Endothelial cell of hepatic sinusoid (primary cell): ENCODE measurements at regions not wholly inside any gene's neighbourhood (a gene's known extent, or its start where the extent isn't known, plus 50 kb on each side); places are given as distances from the start of the nearest gene placed in this dataset.

Experiments
- in situ Hi-C: cut with HindIII; loops from 2 replicates; pipeline ENCODE4 v1.10.0; 2017; ENCODE audit warnings: low sequenced_read_pairs

DNA sequence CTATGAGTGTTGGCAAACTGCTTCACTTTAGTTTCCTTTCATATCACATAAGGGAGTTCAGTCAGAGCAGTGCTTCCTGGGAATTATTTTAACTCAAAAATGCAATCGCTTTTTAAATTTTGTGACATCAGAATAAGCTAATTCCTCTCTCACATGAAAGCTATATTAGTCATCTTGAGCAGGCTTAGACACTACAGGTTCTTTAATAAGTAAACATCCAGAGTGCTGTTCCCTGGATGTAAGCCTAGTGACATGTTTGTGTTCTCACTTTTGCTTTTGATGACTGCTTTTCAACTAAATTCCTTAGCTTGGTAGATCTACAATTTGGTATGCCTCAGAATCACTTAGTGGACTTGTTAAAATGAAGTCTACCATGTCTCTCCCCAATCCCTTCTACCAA is 252.7 kb upstream of the POU3F2 start:
- in situ Hi-C loops: no loop called here

DNA sequence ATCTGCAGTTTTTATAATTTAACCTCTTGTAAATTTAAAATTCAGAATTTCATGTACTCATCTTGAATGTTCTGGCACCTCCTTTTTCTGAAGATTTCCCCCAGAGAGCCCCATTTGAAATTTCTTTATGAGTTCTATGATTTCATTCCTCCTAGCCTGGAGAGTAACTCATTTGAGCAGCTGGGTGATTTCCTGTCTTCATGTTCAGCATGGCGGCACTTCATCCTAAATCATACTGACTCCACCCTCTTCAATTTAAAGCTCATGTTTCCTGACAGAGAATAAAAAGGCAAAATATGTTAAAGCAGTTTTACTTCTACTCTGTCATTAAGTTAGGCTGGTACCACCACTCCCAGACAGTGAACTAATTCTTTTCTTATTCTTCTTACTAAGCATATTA is 250.9 kb upstream of the POU3F2 start:
- in situ Hi-C loops: no loop called here

DNA sequence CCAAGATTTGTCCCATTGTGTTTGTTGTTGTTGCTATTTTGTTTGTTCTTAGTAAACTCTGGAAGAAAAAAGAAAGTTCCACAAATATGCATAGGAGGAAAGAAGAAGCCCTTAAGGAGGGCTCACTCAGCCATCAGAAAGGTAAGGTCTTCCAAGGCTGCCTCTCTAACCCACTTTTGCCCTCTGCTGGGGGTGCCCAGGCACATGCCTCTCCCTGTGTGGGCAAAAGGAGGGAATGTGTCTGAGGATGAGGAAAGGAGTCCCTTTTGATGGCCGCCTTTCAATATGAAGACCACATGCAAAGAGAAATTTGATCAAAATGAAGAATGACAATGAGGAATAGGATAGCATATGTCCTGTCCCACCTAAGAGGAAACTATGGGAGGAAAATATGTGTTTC is 248.2 kb upstream of the POU3F2 start:
- in situ Hi-C loops: no loop called here

DNA sequence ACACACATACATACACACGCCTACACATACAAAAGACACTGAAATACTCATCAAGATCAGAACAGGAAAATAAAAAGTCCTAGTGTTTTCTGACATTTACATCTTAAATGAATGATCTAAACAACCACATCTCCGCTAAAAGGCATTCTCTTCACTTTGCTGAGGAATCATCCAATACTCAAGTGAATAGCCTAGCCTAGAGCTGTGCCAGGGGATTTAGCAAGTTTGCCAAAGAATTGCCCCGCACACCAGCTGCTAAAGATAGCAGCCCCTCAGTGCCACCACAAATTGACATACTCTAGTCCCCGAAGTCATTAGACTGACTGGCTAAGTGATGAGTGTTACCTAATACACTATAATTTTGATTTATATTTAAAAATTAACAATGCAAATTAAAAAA is 246.8 kb upstream of the POU3F2 start:
- in situ Hi-C loops: no loop called here

DNA sequence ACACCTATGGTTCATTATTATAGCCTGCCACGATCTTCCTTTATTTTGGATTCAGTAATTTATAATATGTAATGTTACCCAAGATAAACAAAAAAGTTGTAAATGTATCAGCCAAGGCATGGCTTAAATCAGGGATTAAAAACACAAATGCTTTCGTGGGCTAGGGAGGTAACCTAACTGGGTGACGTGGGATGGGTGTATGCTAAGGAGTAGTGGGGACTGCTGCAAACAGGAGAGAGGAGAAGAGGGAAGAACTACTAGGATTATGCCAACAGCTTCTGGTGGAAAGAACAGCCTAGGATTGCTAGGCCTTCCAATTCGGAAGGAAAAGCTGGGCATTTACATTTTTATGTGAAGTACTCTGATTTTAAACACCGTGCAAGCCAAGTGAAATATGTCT is 244.8 kb upstream of the POU3F2 start:
- in situ Hi-C loops: no loop called here

DNA sequence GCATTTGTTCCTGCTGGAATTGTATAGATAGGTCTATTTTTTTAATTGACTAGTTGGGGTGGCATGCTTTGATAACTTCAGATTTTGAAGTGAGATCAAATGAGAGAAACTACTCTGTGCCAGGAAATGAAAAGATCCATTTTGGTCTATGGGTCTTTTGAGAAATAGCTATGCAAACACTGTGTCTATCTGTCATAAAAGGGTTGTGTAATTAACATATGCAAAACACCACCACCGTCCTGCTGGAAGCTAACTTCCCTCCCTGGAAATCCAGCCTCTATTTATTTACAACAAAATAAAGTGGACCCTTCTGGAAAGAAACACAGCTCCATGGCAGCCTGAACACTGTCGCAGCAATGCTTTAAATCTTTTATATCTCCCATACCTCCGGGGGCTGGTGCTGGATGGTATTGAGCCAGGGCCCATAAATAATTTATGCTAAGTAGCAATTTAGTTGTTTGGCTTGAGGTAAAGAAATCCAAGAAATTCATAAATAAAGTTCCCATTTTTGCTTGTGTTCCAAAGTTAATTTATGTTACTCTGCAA is 244.2 kb upstream of the POU3F2 start:
- in situ Hi-C loops: no loop called here

DNA sequence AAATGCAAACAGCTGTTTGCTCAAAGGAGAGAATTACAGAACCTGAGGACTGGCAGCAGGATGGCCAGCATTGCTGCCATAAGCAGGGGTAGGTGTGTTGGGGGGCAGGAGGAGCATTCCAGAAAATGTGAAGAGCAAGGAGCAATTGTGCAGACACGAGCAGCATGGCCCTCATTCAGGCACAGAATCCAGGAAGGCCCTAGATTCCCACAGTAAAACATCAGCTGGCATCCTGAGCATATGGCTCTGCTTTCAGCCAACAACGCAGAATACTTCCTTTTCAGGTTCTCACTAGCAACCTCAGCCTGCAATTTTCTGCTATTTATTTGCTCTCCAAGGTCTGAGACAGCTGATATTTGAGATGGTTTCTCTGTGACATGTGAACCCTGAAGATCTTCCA is 243.4 kb upstream of the POU3F2 start:
- in situ Hi-C loops: no loop called here

DNA sequence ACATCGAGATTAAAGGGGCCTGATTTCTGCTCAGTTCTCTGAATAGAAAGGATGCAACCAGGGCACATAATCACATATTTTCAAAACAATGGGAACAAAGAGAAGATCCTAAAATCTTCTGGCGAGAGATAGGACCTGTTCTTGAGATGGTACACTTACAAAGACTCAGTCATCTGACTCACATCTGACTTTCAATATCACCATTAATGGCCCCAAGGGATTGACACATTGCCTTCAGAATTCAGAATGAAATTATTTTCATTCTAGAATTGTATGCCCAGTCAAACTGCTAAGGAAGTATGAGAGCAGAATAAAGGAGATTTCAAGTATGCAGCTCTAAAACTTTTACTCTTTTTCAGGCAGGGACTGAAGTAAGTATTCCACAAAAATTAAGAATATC is 240.7 kb upstream of the POU3F2 start:
- in situ Hi-C loops: no loop called here

DNA sequence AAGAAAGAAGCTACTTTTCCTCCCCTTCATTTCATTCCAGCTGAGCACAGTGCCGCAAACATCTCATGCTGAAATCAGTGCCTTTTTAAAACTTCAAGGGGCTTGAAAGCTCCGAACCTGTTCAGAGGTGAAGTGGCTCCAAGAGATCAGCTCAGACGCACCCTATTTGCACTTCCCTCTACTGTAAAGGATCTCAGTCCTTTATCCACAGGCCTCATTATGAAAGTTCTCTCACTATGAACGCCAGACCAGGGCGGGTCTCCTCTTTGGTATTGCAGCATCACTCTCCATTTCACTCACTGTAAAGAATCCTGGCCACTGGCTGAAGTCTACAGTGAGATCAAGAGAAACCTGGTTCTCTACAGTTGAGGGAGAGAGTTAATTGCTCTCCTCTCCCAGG is 232.7 kb upstream of the POU3F2 start:
- in situ Hi-C loops: no loop called here

DNA sequence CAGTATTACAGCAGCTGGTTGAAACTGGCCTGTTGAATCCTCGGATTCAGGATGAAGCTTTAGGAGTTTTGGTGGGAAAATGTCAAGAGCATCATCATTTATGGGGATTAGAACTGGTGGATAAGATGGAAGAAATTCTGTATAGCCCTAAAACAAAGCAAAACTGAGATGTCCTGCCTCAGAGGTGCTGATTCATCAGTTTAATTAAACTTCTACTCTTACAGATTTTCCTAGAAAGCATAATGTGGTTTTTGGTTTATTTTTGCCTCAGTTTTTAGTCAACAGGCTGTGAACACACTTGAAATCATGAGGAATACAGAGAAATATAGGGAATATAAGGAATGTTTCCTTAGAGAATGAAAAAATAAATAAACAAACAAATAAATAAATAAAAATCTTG is 228.7 kb upstream of the POU3F2 start:
- in situ Hi-C loops: no loop called here

DNA sequence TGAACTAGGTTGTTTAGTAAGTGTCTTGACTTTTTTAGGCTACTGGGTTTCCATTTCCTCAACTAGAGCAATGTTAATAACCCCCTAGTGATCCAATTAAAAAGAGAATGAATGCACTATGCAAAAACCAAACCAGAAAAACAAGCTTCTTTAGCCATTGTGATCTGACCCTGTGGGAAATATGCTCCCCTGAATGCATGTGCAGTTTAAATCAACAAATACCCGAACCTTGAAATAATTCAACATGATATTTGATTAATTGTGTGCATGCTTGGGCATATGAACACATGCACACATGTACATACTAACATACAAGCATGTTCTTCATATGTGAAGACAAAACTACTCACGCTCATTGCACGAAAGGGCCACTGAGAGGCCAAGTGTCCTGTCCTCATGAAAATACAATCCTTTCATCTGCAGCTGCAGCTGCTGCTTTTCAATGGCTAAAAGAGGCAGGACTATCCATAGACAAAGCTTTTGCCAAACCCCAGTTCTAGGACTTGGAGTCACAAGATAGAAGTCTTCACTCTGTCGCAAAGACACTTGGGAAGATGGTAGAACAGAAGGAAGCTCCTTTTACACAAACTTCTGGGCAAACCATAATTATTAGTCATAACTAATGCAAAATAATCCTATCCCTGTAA is 207.1 kb upstream of the POU3F2 start:
- in situ Hi-C loops: no loop called here

DNA sequence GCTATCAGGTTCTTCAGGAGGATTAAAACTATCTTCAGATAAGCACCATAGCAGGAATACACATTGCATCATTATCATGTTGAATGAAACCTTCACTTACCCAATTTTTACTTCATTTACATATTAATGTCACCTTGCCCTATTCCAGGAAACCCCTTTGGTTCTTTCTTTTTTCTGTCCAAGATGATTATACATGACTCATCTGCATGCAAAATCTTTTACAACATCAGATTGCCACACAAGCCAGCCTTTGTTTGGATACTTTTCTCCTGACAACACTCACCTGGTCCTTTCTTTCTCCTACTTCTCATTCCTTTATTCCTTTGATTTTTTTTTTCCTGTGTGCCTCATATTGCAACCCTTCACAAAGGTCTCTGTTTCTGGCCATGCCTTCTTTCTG is 200.5 kb upstream of the POU3F2 start:
- in situ Hi-C loops: no loop called here

DNA sequence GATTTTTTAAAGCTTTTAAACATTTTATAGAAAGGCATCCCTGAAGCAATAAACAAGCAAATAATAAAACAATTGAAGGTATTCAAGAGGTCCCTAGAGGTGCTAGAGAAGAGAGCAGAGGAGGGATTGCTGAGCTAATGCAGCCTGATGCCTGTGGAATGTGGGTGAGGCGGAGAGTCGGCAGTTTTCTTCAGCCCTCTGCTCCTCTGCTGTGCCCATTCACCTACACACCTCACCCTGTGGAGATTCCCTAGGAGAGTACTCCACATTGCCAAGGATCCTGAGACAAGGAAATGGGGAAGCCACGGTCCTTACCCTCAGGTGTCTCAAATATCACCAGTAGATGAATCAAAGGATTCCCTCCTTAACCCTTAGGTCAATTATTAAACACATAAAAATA is 199.8 kb upstream of the POU3F2 start:
- in situ Hi-C loops: no loop called here

DNA sequence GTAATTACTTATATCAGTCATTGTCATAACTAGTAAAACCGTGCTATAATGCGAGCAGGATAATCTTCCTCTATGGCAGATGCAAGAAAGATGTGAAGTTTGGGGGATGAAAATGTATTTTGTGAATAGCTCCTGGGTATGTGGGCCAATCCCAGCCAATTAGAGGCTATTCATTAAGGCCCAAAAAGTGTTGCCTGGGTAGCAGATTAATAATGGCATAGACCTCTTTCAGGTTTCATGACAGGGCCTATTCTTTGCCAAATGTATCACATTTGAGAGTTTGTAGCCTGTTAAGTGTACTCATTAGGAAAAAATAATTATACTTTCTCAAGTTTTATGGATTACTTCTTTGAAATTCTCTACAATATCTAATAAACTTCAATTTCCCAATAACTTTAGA is 199.2 kb upstream of the POU3F2 start:
- in situ Hi-C loops: no loop called here

DNA sequence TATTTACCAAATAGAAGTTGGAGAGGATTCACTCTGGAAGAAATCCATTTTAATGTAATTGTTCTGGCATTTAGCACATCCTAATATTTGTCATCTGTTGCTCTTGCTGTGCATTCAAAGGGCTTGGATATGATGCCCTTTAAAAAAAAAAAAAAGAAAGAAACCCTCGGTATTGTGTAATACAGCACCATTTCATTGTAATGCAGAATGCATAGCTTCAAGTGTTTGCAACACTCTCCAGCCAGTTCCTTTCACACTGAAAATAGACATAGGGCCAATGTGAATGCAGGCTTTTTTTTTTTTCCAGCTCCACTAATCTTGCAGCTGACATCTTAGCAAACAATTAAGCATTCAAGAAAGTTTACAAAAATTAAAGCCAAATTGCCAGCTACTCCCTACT is 197.4 kb upstream of the POU3F2 start:
- in situ Hi-C loops: no loop called here

DNA sequence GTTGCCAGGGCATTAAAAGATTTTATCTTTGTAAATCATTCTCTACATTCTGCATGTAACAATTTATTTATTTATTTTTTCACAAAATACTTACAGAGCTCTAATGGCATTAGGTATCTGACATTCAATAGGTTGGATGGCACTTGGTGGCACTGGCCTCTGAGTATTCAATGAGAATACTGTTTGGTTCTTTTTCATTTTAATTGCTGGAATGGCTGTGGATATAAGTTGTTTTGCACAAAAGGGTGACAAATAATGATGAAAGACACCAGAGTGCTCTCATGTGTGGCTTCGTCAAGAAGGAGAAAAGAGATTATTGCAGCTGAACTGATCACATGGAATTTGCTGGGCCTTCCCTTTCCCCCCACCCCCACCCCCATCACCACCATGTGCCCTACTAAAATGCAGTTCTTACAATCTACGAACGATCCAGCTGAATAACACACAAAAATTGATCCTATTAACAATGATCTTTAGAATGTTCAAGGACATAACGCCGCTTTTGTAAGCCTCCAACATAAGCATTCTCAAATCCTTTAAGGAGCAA is 195.2 kb upstream of the POU3F2 start:
- in situ Hi-C loops: no loop called here

DNA sequence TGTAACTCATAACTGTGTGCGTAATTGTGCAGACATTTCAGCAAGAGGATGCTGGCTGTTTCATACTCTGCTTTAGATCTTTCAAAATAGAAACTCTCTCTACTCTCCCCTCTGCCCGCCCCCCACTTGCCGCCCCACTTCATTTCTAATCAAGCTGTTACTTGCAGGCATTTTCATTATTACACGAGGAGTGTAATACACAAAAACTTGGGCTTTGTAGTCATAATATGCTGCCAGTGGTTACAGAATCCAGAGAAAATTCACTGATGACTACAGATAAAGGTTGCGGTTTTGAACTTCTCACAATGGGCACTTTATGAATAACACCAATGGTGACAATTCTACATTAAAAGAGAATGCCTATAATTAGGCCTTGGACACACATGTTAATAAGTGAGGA is 194.0 kb upstream of the POU3F2 start:
- in situ Hi-C loops: no loop called here

DNA sequence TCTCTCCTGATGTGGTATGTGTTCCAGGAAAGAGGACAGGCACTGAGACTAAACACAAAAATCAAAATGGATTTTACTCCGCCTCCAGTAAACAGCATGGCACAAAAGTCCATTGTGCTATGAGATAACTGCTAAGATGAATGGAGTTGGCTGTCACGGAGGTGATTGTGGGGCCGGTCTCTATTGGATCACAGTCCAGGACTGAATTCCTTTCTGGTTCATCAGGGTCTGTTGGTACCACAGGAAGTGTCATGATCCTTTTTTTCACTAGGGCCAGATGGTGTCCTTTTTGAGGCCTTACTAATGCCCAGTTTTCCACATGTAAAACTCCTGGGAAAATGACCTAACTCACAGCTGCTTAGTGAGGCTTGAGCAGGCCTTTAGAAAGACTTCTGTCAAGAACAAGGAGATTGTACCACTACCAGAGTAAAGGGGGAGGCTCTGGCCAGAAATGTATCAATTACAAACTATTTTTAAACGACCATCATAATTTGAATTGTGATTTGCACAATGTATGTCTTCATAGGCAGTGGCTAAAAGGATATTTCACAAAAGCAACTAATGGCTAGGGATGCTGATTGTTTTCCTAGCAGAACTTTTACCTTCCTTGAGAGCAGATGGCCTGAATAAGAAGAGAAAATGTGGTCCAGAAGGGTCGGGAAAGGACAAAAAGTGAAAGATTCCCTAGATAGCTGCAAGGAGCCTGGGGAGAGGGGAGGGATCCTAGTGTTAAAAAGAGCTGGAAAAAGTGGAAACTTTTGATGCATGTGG is 192.2 kb upstream of the POU3F2 start:
- in situ Hi-C loops: no loop called here

DNA sequence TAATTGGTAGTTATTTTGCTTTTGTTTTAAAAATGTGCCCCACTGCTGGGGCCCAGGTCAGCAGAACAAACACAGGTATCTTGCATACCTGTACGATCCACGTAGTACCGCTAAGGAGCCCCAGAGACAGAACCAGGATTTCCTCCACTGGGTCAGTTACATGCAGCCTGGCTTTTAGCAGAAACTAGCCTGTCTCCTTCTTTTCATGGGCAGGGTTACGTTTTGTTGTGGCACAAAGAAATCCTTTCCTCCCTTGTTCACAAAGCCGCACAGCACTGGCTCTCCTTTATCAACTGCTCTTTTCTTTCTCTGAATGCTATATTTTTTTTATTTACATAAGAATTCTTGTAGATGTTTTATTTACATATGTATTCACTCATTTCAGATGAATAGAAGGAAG is 190.3 kb upstream of the POU3F2 start:
- in situ Hi-C loops: no loop called here

DNA sequence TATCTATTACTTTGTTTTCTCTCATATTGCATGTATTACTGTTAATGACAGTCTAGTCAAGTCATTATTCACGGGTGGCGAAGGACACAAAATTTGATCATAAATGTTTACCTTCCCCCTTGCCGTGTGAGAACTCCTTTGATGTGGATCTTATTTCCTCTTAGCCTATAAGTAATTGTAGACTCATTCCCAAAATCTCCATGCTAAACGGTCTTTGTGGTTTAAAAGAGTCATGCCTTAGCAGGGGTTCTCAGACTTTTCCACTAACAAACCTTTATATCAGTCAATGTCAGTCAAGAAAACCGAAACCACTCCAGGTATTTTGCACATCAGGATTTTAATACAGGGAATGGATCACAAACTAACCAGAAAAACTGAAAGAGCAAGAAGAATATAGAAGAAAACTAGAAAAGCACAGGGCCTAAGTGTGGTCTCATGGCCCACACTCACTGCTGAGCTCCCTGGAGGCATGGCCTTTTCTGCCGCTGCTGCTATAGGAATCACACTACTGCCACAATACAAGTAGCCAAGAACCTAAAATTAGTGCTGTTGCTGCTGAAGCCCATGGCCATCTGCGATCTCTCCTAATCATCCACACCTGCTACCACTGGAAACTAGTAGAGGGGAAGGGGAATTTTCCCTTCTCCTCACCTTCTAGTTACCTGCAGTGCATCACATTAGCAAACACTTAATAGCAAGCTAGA is 186.0 kb upstream of the POU3F2 start:
- in situ Hi-C loops: no loop called here

DNA sequence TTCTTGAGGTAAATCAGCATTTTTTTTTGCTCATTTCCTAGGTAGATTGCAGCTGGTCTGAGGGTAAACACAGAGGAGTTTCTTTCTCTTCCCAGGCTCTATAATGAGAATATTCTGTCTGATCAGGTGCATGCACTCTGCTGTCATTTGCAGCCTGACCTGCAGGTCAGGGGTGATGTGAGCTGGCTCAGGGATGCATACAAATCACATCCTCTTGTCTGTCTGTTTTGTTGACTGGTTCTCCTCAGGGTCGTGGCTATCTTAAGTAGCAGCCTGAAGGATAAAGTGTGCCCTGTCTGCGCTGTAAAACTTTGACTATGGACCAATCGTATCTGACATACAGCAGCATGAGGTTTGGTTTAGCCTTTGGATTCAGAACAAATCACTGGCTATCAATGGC is 183.4 kb upstream of the POU3F2 start:
- in situ Hi-C loops: no loop called here

DNA sequence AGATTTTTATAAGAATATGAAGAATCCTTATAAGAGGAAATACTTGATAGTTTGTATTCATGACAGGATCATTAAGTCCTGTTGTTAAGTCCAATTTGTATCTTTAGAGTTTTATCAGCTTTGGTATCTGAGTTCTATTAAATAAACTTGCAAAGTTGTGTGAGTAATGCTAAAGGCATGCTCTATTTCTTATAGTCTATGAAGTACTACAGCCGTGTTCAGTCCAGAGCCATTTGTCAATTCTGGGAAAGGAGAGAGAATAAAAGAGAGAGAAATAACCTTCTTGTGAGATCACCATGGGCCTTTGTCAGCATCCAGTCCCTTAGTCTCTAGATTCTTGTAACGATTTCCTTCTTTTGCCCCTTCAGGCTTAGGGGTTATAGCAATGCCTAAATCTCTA is 181.2 kb upstream of the POU3F2 start:
- in situ Hi-C loops: no loop called here
